GM18861 (cell line): ENCODE measurements at regions not wholly inside any gene's neighbourhood (a gene's known extent, or its start where the extent isn't known, plus 50 kb on each side); places are given as distances from the start of the nearest gene placed in this dataset.
"Not testable (repeated sequence)": the region's sequence is repeated elsewhere in the genome, so short reads cannot be mapped to it uniquely, and the experiment has no call there.

ENCODE experiments used
- ATAC-seq: cut with Tn5 transposase; IDR thresholded peaks from one replicate; pipeline ENCODE4 v1.9.1; 2021; ENCODE audit not compliant: unreplicated experiment

DNA sequence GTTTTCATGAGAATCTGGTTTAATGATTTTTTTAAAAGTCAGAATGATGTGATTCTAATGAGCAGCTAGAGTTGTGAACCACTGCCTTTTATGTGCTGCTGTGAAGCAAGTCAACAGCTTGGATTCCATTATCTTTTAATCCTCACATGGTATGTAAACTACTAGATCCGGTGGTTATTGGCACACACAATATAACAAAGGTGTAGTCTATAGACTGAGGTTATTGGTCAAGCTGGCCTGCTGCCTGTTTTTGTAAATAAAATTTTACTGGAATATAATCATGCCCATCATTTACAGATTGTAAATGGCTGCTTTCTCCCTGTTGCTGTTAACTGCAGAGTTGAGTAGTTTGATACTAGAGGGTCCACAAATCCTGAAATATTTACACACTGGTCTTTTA is 103.1 kb downstream of the OTOL1 start:
- no peak for ATAC-seq

DNA sequence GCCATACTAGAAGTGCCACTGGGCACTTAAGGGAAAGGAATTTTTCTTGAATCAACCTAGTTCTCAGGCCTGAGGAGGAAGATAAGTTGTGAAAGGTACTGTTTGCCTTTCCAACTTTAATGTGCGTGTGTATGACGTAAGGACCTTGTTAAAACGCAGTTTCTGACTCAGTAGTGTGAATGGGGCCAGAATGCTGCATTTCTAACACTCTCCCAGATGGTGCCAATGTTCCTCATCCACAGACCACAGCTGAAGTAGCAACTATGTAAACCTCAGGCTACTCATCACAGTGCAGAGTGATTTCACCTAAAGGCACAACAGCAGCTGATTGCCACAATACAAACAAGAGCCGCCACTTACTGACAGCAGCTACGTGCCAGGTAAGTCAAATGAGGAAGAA is 103.6 kb downstream of the OTOL1 start:
- no peak for ATAC-seq

DNA sequence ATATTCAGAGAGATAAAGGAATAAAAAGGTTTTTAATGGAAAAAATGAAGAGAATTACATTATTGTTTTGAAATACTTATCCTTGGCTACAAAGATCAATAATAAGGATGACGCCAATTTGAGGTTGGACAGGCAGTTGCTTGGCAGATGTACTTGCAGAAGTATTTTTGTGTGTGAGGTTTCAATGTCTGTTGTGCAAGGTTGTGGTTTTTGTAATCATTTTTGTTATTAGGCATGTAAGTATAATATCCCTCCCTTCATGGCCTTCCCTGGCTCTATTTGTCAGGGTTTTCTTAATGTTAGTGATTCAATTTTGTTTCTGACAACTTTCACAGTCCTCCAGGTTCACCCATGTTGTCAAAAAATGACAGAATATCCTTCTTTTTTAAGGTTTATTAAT is 105.9 kb downstream of the OTOL1 start:
- no peak for ATAC-seq

DNA sequence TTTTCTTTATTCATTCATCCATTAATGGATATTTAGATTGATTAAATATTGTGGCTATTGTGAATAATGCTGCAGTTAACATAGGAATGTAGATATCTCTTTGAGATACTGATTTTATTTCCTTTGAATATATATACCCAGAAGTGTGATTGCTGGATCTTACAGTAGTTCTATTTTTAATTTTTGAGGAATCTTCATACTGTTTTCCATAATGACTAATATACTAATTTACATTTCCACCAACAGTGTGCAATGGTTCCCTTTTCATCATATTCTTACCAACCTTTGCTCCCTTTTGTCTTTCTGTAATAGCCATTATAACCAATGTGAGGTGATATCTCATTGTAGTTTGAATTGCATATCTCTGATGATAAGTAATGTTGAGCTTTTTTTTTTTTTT is 106.3 kb downstream of the OTOL1 start:
- no peak for ATAC-seq

DNA sequence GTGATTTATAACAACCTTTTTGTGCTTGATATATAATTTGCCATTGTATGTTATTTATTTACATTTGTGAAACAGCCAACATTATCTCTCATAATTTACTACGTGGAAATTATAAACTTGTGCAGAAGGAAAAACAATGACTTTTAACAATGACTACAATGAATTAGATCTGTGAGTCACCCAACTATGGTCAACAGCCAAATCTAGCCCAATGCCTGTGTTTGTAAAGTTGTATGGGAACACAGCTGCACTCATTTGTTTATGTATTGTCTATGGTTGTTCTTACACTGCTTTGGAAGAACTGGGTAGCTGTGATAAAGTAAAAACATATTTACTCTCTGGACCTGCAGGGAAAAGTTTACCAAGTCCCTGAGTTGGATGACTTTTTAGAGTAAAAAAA is 110.4 kb downstream of the OTOL1 start:
- no peak for ATAC-seq

DNA sequence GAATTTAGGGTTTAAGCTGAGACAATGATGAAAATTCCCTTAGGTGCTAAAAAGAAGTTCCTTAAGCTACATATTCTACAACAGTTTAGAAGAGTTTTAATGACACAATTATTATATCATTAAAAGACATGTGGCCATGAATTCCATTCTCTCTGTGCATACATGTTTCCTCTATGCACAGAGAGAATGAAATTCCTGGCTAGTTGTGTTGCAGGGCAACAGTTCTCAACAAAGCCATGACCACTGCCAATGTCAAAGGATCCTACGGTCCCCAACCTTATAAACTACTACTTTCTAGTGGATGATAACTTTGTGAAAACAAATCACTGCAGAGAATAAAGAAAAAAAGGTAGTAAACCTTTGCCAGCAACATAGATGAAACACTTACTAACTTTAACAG is 122.7 kb downstream of the OTOL1 start:
- no peak for ATAC-seq

DNA sequence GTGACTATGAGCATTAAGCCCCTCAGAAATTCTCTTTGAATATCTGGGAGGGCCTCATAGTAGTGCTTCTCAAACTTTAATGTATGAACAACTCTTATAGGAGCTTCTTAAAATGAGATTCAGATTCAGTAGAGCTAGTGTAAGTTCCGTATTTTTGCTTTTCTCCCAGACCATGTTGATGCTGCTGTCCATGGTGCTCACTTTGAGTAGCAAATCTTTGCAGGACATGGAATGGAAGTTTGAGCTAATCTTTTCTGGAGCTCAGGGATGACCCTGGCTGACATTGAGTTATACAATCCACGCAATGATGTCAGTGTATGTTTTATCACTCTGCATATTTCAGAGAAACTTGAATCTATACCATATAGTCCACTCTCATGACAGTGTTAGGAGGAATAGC is 134.2 kb downstream of the OTOL1 start:
- ATAC-seq = no peak

DNA sequence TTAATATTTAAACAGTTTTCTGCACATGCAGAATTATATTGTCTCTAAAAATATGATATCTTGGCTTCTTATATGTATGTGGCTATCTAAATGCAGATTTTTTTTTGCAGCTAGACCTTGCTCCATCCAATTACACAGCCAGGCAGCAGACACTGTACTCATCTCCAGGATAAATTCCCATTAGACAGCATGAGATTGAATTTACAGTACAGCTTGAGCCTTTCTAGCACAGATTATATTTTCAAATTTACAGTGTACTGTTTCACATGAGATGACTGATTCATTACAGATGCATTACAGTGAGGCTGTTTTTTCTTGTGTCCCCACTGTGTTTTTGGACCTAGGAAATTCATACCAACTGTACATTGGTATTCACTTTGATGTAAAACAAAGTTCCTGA is 134.9 kb downstream of the OTOL1 start:
- no peak for ATAC-seq

DNA sequence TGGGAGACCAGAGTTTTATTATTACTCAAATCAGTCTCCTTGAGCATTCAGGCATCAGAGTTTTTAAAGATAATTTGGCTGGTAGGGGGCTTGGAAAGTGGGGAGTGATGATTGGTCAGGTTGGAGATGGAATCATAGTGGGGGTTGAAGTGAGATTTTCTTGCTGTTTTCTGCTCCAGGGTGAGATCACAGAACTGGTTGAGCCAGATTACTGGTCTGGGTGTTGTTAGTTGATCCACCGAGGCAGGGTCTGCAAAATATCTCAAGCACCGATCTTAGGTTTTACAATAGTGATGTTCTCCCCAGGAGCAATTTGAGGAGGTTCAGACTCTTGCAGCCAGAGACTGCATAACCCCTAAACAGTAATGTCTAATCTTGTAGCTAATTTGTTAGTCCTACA is 141.0 kb downstream of the OTOL1 start:
- no peak for ATAC-seq

DNA sequence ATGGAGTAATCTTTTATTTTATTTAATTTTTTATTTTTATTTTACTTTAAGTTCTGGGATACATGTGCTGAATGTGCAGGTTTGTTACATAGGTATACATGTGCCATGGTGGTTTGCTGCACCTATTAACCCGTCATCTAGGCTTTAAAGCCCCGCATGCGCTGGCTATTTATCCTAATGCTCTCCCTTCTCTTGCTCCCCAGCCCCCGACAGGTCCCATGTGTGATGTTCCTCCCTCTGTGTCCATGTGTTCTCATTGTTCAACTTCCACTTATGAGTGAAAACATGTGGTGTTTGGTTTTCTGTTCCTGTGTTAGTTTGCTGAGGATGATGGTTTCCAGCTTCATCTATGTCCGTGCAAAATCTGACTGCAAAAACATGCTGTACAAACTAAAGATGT is 142.5 kb downstream of the OTOL1 start:
- ATAC-seq = not testable (repeated sequence)

DNA sequence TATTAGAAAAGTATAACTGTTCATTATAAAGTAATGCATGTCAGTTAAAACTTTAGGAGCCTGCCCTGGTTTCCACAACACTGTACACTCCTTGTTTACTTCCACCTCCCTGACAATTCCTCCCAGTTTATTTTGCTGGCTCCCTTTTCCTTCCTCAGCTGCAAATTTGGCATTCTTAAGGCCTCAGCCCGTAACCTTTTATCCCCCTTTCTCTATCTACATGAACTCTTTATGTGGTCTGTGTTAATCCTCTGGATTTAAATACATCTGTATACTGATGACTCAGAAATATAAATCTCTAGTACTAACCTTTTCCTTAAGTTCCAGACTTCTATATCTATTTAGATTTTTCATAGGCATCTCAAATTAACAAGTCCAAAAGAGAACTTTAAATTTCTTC is 143.6 kb downstream of the OTOL1 start:
- no peak for ATAC-seq

DNA sequence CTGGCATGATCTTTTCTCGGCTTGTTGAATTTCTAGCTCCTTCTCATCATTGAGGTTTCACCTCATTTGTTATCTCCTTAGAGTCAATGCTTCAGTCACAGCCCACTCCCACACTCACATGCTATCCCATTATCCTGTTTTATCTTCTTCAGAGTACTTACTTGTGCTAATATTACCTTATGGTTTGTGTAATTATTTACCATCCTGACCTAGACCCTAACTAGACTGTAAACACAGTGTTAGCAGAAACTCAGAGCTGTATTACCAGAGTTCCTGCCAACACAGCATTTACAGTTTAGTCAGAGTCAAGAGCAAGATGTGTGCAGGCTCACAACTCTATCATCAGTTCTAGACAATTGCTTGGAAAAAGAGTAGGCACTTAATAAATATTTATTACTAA is 144.7 kb downstream of the OTOL1 start:
- no peak for ATAC-seq

DNA sequence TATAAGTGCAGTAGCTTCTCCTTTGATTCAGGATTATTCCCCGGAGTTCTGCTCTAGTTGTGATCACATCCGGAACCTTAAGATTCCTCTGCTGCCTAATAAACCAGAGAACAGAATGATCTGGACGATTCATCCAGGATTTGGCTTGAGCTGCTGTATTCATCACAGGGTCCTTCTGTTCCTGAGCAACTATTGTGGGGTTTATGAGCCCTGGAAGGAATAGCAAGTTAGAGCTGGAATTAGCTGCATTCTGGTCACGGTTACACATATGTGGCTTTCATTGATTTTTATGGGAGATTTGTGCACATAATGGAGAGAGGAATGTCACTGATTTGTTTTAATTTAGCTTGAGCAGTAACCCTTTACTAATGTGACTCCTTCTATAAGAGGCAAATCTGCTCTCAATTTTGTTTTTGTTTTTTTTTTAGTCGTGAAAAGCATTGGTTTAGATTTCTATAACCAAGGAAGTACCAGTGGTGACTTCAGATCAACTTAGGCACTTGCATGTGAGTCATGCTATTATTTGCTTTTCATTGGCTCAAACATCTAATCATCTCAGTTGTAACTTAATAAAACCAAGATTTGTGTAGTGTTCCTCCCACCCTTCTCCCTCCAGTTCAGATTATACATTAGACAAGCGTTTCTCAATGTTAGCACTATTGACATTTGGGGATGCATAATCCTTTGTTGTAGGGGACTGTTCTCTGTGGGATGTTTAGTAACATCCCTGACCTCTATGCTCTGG is 148.5 kb downstream of the OTOL1 start:
- no peak for ATAC-seq

DNA sequence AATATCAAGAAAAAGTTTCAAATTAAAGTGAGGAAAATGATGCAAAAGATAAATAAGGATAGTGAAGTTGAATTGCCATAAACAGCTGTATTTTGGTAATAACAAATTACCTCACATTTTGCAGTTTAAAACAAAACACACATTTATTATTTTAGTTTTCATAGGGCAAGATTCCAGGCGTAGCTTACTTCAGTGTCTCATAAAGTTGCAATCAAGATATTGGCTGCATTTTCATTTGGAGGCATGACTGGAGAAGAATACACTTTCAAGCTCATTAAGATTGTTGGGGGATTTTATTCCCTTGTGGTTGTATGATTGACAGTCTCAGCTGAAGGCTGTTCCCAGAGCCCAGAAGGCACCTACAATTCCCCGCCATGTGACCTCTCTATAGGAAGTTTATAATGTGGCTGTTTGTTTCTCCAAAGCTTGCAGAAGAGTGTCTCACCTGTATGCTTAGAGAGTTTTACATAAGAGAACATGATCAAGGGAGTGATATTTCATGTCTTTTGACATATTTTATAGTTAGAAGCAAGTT is 151.4 kb downstream of the OTOL1 start:
- ATAC-seq = no peak

DNA sequence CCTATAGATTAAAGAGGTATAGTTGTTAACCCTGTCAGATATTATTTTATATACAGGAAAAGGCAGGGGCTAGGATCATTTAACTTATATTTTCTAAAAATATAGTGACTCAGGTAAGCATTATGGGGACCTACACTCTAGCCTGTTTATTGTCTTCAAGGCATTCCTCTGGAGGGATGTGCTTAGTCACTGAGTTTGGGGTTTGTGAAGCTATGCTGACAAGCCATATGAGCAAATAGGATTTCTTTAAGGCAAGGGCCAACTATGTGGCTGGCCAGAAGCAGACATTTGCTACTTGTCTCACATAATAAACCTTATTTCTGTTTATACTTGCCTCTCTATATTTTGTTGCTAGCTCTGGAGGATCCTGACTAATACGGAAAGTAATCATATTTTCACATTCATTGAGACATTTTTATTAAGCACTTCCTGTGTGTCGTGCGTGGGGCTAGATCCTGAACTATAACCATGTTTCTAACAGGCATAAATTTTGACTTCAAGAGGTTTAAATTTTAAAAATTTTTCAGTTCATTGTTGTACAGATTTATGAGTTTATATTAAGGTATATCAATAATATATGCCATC is 153.4 kb downstream of the OTOL1 start:
- ATAC-seq = no peak

DNA sequence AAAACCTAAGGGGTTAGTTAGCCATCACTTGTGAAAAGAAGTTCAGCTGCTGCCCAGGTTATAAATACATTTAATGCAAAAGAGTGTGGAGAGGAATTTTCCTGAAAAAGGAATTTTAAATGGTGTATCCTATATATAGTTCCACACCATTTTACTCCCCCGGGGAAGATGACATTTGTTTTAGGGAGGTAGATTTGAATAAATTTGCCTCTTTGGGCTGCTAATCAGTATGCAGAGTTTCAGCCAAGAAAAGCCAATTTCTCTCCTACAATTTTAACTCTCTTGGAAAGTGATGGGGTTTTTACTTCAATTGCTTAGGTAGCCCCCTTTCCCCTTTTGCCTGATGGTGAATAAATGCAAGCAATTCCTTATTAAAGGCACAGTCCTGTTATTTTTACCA is 161.2 kb downstream of the OTOL1 start:
- no peak for ATAC-seq

DNA sequence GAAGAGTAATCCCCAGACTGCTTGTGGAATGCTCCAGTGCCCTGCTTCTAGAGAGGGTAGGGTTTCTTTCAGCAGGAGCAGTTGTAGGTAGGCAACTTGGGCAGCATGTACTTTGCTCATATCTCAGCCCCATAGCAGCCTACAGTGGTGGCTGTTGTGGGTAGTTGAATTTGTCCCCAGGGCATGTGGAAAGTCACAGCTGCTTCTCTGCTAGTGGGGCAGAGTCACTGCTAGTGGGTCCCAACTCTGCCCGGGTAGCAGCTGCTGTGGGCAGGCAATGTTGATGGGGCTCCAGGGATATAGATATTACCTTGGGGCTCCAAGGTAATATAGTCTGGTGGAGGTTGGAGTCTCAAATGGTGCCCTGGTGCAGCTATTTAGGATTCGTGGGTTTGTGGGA is 174.5 kb downstream of the OTOL1 start:
- ATAC-seq = no peak

DNA sequence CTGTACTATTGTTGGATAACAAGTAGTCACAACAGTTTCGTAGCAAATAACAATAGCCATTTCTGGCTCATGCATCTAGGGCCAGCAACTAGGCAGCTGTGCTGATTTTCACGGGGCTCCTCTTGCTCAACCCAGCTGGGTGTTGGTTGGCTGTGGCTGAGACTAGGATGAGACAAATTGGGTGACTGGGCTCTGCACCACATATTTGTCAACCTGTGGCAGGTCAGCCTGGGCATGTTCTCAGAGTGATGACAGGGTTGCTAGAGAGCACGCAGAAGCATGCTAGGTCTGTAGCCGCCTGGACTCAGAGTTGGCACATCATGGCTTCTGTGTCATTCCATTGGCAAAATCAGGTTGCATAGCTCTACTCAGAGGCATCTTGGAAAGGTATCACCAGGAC is 175.9 kb downstream of the OTOL1 start:
- ATAC-seq = no peak

DNA sequence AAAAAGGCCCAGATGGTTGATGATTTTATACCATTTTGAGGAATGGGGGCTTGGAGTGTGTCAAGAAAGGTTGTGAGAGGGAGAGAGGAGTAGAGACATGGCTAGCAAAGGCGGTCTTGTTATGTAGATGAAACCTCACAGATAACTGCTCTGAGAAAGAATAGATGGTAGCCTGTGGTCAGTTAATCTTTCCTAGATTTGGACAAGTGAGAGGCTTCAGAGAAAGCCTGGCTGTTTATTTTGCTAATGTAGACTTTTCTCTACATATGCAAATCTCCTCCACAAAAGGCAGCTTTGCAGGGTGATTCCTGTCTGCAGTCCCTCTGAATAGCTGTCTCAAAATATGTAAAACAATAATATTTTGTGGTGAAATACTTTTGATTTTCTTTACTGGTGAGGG is 177.3 kb downstream of the OTOL1 start:
- ATAC-seq = no peak

DNA sequence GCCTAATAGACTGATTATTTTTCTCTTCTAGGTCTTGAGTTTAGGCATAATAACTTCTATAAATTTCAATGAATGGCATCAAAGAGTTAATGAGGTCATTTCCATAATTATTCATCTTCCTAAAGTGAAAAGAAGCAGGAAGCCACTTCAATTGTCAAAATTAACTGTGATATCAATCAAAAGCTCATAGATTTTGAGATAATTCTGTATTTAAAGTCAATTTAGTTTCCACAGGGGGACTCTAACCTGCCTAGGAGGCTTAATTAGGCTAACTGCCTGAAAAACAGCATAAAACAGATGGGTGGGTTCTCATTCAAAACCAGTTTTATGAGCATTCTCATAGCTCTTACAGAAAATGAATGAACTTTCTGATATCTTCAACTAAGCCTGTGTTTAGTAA is 177.8 kb downstream of the OTOL1 start:
- ATAC-seq = no peak

DNA sequence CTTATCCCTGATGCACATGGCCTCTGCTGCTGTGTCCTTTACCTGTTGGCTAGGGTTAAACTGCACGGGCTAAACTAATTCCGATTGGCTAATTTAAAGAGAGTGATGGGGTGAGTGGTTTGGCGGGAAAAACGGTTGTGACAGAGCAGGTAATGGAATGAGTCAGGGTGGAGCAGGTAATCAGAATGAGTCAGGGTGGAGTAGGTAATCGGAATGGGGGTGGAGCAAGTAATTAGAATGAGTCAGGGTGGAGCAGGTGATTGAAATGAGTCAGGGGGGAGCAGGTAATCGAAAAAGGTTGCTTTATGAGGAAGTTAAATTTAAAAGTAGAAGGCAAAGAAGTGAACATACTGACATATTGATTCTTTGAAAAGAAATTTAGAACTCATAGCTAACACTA is 185.2 kb downstream of the OTOL1 start:
- not testable (repeated sequence) for ATAC-seq

DNA sequence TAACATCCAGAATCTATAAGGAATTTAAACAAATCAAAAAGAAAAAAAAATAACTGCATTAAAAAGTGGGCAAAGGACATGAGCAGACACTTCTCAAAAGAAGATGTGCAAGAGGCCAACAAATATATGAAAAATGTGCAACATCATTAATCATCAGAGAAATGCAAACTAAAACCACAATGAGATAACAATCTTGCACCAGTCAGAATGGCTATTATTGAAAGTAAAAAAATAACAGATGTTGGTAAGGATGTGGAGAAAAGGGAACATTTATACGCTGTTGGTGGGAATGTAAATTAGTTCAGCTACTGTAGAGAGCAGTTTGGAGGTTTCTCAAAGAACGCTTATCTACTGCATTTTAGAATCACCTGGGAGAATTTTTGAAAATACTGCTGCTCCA is 186.1 kb downstream of the OTOL1 start:
- no peak for ATAC-seq
